Thyroid gland (tissue), 4 donors: ENCODE measurements at regions not wholly inside any gene's neighbourhood (a gene's known extent, or its start where the extent isn't known, plus 50 kb on each side); places are given as distances from the start of the nearest gene placed in this dataset.

Experiments
- DNase-seq, 2 donors: peaks; one replicate each; pipeline ENCODE4 v3.0.0-alpha.2; 2019
- H3K27ac ChIP-seq, 3 donors: fragments of 200-600 bp; sonication (generic); 1 replicate in 2 of 3; 2 replicates in 1 of 3; pipeline ENCODE4 v1.5.1; 2016 to 2019; ENCODE audit warnings: mild to moderate bottlenecking in 1 of 3, moderate library complexity in 1 of 3
- H3K27me3 ChIP-seq: fragments of 200-600 bp; sonication (generic); one replicate; pipeline ENCODE4 v1.5.1; 2019
- H3K36me3 ChIP-seq, 2 donors: fragments of 200-600 bp; sonication (generic); one replicate each; pipeline ENCODE4 v1.5.1; 2016 to 2019
- H3K4me1 ChIP-seq, 2 donors: fragments of 200-600 bp; sonication (generic); one replicate each; pipeline ENCODE4 v1.5.1; 2017 to 2019
- H3K4me3 ChIP-seq, 3 donors: fragments of 200-600 bp; sonication (generic); replicated peaks in 1 of 3; 1 replicate in 2 of 3; 2 replicates in 1 of 3; pipeline ENCODE4 v1.5.1; 2016; ENCODE audit warnings: mild to moderate bottlenecking in 1 of 3
- H3K9me3 ChIP-seq: fragments of 200-600 bp; sonication (generic); one replicate; pipeline ENCODE4 v1.5.1; 2017
- CTCF ChIP-seq, 6 experiments: fragments of 200-600 bp in 3 of 6; fragments of 450-650 bp in 3 of 6; sonication (generic) in 3 of 6; IDR thresholded peaks; one replicate each; pipeline ENCODE4 v1.5.1; 2016 to 2019; ENCODE audit warnings: antibody characterized with exemption in 6 of 6, mild to moderate bottlenecking in 2 of 6, inconsistent platforms in 1 of 6, moderate library complexity in 1 of 6
- POLR2A ChIP-seq, 2 donors: fragments of 450-650 bp; IDR thresholded peaks; one replicate each; pipeline ENCODE4 v1.6.1; 2017; ENCODE audit warnings: antibody characterized with exemption in 2 of 2, mild to moderate bottlenecking in 2 of 2, moderate library complexity in 1 of 2
- WGBS, 2 donors: methylation state at CpG; one replicate each; pipeline ENCODE4 v1.1.5; 2017; 5-methylcytosine and 5-hydroxymethylcytosine counted together
- intact Hi-C: fragments of 100-400 bp; cut with DNase I; formaldehyde crosslinking; loops from one replicate; pipeline ENCODE4 v1.15.1; 2023

DNA sequence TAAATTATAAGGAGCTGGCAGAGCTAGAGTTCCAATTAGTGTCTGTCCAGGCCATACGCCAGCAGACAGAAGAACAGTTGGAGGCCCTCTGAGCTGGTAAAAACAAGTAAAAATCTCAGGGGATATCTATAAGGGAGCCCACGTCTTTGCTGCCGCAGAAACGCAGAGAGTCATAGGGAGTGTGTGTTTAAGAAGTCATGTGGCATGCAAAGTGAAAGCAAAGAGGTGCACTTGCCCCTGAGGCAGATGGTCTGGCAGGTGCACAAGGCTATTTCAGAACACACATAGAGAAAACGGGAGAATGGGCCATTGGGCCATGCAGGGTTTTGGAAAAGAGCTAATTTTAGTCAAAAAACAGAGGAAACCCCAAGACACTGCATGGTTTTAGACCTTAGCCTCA, 92.7 kb downstream of the NAP1L3 start:
- no peaks in the 10 kb centered on the region for H3K9me3 ChIP-seq
- H3K27ac ChIP-seq = no peak overlapping the region
- H3K27me3 ChIP-seq = no peaks in the 10 kb centered on the region
- H3K4me1 ChIP-seq = no peaks in the 10 kb centered on the region
- WGBS, 2 donors = 84 to 88% methylated on average over 5 of the region's 5 CpGs
- H3K4me3 ChIP-seq = no peak overlapping the region
- H3K36me3 ChIP-seq = no peaks in the 10 kb centered on the region
- no peak for DNase-seq
- no peak for TF ChIP-seq CTCF (IDR thresholded peaks at IDR 0.05)
- no peak for TF ChIP-seq POLR2A (IDR thresholded peaks at IDR 0.05)
- intact Hi-C loops = no loop called here

DNA sequence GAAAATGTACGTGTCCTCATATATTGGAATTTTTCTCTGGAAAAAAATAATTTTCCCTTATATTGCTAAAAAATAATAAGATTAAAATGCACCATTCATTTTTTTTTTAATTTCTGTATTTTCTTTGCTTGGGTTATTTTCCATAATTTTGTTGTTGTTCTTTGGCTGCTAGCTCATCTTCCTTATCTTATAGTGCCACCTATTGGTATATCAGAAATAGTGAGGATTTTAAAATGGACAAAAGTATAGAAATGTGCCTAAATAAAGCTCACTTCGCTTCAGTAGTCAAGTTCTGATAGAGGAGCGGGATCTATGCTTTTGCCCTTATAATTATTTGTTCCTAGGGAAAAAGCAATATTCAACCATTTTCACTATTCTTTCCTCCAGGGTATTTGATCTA, 134.8 kb downstream of the NAP1L3 start:
- WGBS, 2 donors = 58 to 63% methylated on average over 3 of the region's 3 CpGs
- Histone ChIP-seq H3K9me3 (no peaks in the 10 kb centered on the region), H3K27me3 (no peaks in the 10 kb centered on the region), H3K36me3 (no peaks in the 10 kb centered on the region), H3K27ac (no peak overlapping the region), H3K4me1 (no peaks in the 10 kb centered on the region), H3K4me3 (no peak overlapping the region)
- no peak for DNase-seq
- intact Hi-C loops = no loop called here
- TF ChIP-seq POLR2A (IDR thresholded peaks at IDR 0.05) = no peak
- peak in 2 of 6 experiments; percentile 19 to 34 for TF ChIP-seq CTCF (IDR thresholded peaks at IDR 0.05)

DNA sequence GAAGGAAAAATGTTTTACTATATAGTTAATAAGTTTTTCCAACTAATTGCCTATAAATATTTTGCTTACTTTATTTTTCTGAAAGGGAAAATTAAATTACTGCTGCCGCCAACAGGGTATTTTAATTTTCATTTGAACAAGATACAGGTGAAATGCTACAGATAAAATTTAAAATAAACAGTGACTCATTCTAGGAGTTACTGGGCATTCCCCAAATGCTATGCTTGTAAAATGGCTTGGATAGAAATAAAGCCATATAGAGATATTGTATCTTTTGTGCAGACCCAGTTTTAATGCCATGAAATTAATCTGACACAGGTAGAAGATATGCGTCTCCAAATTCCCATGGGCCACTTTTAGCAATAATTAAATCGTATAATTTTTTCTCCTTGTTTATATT, 144.5 kb downstream of the NAP1L3 start:
- Histone ChIP-seq H3K4me1 (no peaks in the 10 kb centered on the region), H3K27me3 (no peaks in the 10 kb centered on the region), H3K4me3 (no peak overlapping the region), H3K9me3 (no peaks in the 10 kb centered on the region), H3K36me3 (no peaks in the 10 kb centered on the region), H3K27ac (no peak overlapping the region)
- intact Hi-C loops = no loop called here
- WGBS, 2 donors = 91 to 92% methylated on average over 3 of the region's 3 CpGs
- no peak for DNase-seq
- TF ChIP-seq CTCF (IDR thresholded peaks at IDR 0.05) (no peak), POLR2A (IDR thresholded peaks at IDR 0.05) (no peak)
